Neutrophil (primary cell): ENCODE measurements at regions not wholly inside any gene's neighbourhood (a gene's known extent, or its start where the extent isn't known, plus 50 kb on each side); places are given as distances from the start of the nearest gene placed in this dataset.

Experiments used
- H3K27ac ChIP-seq: fragments of 200-600 bp; sonication (generic); 2 replicates; pipeline ENCODE4 v1.5.1; 2016; ENCODE audit warnings: mild to moderate bottlenecking, moderate library complexity
- H3K27me3 ChIP-seq: fragments of 200-600 bp; sonication (generic); 2 replicates; pipeline ENCODE4 v1.6.0; 2016; ENCODE audit warnings: mild to moderate bottlenecking
- H3K36me3 ChIP-seq: fragments of 200-600 bp; sonication (generic); 2 replicates; pipeline ENCODE4 v1.5.1; 2017
- H3K4me1 ChIP-seq, 2 experiments: fragments of 200-600 bp in 1 of 2; sonication (generic) in 1 of 2; 1 replicate in 1 of 2; 2 replicates in 1 of 2; pipeline versions ENCODE4 v1.5.1 to v1.6.1; 2013 to 2016; ENCODE audit warnings: low read depth in 1 of 2, low read length in 1 of 2, mild to moderate bottlenecking in 1 of 2, moderate library complexity in 1 of 2; ENCODE audit not compliant: control insufficient read depth in 1 of 2, insufficient read depth in 1 of 2
- H3K4me3 ChIP-seq, 2 experiments: fragments of 200-600 bp in 1 of 2; sonication (generic) in 1 of 2; 1 replicate in 1 of 2; 2 replicates in 1 of 2; pipeline ENCODE4 v1.5.1; 2013 to 2016; ENCODE audit warnings: low read depth in 1 of 2, low read length in 1 of 2, mild to moderate bottlenecking in 1 of 2, moderate library complexity in 1 of 2
- H3K9me3 ChIP-seq: fragments of 200-600 bp; sonication (generic); 2 replicates; pipeline ENCODE4 v1.5.1; 2016
- TF ChIP-seq, protein P1 (sequence below): fragments of 200-600 bp; sonication (generic); IDR thresholded peaks from 2 replicates; pipeline ENCODE4 v1.5.1; 2016; ENCODE audit warnings: antibody characterized with exemption

DNA sequence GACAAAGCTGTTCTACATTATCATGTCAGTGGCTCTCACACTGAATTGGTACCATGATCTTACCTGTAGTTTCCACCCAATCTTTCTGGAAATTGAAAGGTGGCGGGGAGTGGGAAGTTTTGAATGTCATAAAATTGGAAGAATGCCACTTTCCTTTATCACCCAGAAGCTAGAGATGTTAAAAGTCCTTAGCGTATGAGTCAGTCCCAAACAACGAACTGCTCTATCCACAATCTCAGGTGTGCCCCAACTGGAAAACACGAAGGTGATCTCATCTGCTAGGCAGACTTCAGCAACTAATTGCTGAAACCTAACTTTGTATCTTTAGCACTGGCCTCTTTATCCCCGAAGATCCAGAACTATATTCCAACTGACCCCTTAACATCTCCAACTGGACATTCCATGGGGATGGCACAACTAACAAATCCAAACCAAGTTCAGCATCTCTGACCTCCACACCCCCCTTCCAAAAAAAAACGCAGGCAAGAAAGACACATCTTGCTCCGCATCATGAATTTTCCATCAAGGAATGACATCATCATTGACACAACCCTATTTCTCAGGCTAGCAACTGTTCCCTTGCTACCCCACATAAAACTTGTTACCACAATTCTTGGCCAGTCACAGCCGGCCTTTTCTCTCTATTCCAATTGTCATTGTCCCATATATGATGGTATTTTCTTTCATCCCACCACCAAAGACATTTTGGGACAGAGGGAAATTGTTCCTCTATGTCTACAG lies 175.4 kb downstream of the KLF12 start:
- Histone ChIP-seq H3K4me1 (no peaks in the 10 kb centered on the region), H3K4me3 (no peak overlapping the region), H3K36me3 (no peaks in the 10 kb centered on the region), H3K27ac (no peak overlapping the region), H3K9me3 (no peaks in the 10 kb centered on the region), H3K27me3 (no peaks in the 10 kb centered on the region)
- TF ChIP-seq, protein P1, sequence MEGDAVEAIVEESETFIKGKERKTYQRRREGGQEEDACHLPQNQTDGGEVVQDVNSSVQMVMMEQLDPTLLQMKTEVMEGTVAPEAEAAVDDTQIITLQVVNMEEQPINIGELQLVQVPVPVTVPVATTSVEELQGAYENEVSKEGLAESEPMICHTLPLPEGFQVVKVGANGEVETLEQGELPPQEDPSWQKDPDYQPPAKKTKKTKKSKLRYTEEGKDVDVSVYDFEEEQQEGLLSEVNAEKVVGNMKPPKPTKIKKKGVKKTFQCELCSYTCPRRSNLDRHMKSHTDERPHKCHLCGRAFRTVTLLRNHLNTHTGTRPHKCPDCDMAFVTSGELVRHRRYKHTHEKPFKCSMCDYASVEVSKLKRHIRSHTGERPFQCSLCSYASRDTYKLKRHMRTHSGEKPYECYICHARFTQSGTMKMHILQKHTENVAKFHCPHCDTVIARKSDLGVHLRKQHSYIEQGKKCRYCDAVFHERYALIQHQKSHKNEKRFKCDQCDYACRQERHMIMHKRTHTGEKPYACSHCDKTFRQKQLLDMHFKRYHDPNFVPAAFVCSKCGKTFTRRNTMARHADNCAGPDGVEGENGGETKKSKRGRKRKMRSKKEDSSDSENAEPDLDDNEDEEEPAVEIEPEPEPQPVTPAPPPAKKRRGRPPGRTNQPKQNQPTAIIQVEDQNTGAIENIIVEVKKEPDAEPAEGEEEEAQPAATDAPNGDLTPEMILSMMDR: no peak

DNA sequence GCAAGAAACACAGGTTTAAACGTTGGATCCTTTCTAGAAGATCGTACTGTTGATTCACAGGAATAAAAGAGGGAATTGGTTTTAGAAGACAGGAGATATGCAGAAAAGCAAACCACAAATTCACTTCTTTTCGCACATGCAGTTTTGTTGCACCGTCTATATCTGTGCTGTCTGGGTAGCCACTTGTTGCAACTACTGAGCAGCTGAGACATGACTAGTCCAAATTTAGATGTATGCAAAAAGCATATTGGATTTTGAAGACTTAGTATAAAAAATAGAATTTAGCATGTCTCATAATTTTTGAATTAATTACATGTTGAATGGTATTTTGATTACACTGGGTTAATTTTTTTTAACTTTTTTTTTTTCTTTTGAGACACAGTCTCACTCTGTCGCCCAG lies 176.3 kb downstream of the KLF12 start:
- TF ChIP-seq, protein P1: no peak
- Histone ChIP-seq H3K4me3 (no peak overlapping the region), H3K27me3 (no peaks in the 10 kb centered on the region), H3K9me3 (no peaks in the 10 kb centered on the region), H3K36me3 (no peaks in the 10 kb centered on the region), H3K4me1 (no peaks in the 10 kb centered on the region), H3K27ac (no peak overlapping the region)

DNA sequence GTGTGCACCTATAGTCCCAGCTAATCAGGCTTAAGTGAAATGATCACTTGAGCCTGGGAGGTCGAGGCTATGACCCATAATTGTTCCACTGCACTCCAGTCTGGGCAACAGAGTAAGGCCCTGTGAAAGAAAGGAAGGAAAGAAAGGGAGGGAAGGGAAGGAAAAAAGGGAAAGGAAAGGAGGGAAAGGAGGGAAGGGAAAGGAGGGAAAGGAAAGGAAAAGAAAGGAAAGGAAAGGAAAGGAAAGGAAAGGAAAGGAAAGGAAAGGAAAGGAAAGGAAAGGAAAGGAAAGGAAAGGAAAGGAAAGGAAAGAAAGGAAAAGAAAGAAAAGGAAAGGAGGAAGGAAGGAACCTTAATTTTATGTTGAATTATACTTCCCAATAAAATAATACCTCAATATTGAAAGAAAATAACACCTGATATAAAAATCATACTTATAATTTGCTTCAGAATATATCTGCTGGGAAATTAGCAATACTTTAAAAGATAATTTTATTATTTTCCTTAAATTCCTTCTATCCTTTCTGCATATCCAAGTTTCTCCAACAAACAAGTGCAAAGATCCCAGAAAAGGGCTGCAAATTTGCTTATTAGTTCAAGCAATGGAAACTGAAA lies 177.3 kb downstream of the KLF12 start:
- H3K27me3 ChIP-seq: no peaks in the 10 kb centered on the region
- no peaks in the 10 kb centered on the region for H3K4me1 ChIP-seq
- no peak overlapping the region for H3K4me3 ChIP-seq
- H3K36me3 ChIP-seq: no peaks in the 10 kb centered on the region
- no peaks in the 10 kb centered on the region for H3K9me3 ChIP-seq
- H3K27ac ChIP-seq: no peak overlapping the region
- TF ChIP-seq, protein P1: no peak

GRCh38 chr13:73955977-73956500 lies 178.2 kb downstream of the KLF12 start:
- H3K27ac ChIP-seq: no peak overlapping the region
- H3K4me3 ChIP-seq: no peak overlapping the region
- no peaks in the 10 kb centered on the region for H3K9me3 ChIP-seq
- H3K36me3 ChIP-seq: no peaks in the 10 kb centered on the region
- no peaks in the 10 kb centered on the region for H3K4me1 ChIP-seq
- TF ChIP-seq, protein P1: no peak
- H3K27me3 ChIP-seq: no peaks in the 10 kb centered on the region

DNA sequence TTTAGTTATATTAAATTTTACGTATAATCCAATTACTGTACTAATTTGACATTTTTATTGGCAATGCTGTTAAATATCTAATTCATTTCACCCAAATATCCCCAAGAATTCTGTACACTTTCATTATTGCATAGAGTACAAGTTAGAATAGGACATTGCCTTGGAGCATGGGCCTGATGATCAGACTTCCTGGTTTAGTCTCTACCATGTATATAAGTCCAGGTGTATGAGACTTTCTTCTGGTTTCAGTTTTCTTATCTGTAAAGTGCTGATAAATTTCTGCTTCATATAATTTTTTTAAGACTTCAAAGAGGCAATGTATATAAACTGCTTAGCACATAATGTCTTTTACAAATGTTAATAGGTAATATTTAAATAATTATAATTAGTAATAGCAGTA lies 179.4 kb downstream of the KLF12 start:
- Histone ChIP-seq H3K36me3 (no peaks in the 10 kb centered on the region), H3K27ac (no peak overlapping the region), H3K4me3 (no peak overlapping the region), H3K4me1 (no peaks in the 10 kb centered on the region), H3K9me3 (no peaks in the 10 kb centered on the region), H3K27me3 (no peaks in the 10 kb centered on the region)
- TF ChIP-seq, protein P1: no peak
